GM18517 (cell line): ENCODE measurements at regions not wholly inside any gene's neighbourhood (a gene's known extent, or its start where the extent isn't known, plus 50 kb on each side); places are given as distances from the start of the nearest gene placed in this dataset.

Experiments
- ATAC-seq: cut with Tn5 transposase; IDR thresholded peaks from one replicate; pipeline ENCODE4 v1.9.1; 2021; ENCODE audit warnings: mild to moderate bottlenecking, moderate library complexity; ENCODE audit not compliant: unreplicated experiment

- no peak for ATAC-seq
These were observed 647.8 kb downstream of the INHBA start for GRCh38 chr7:41054960-41055661.

DNA sequence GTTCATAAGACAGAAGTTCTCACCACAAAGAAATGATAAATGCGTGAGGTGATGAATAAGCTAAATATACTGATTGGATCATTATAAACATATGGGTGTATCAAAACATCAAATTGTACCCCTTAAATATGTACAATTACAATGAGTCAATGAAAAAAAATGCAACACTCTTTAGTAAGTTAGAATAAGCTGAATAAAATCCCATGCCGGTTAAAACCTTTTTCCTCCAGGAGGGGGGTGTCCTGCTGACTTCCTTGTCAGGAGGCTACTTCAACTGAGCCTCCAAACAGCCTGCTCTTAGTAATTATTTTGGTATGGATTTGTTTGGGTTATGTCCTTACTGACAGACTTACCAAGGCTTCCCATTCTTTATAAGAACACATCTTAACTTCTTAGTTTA is 649.1 kb downstream of the INHBA start:
- no peak for ATAC-seq

DNA sequence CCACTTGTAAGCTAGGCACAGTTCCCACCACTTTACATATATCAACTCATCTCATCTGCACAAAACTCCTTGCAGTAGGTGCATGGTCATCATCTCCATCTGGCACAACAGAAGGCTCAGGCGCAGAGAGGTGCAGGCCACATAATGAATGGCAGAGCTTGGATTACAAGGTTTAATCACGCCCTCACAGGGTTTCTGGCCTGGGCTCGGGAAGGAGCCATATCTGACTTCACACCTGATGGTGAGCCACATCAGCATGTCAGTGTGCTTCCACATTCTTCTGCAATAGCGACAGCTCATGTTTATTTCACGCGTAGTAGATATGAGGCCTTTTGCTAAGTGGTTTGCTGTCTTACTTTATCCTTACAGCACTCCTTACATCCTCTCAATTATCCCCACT is 650.2 kb downstream of the INHBA start:
- ATAC-seq, result no peak

DNA sequence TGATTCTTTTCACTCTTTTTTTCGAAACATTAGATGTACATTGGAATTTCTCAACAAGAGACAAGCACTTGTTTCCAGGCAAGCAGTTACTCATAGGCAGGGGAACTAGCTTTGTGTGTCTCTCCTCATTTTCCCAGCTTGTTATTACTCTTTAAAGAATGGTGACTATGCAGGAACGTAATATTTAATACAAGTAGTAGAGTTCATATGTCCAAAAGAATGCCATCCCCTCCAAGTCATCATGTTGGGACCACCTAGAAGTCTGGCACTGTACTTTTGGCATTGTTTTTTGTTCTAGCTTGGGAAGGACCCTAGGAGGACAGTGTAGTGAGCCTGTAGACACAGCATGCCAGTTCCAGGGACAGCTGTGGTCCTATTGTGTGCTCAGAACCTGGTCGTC is 650.7 kb downstream of the INHBA start:
- no peak for ATAC-seq

- no peak for ATAC-seq
These were observed 651.4 kb downstream of the INHBA start for GRCh38 chr7:41051535-41051934.

DNA sequence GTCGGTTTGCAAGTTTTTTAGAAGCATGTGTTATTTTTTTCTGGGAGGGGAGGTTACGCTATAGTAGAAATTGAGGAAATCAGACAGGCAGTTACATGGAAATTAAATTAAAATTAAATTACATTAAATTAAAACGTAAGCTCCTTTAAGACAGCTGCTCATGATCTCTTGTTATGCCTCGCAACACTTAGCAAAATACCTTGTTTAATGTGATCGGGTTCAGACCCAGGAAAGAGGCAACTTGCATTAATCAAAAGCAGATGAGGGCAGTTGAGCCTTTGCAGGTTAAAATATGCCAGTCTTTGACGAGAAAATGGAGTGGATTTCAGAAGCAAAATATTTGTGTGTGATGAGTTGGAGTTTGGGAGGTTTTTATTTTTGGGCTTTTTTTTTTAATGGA is 651.8 kb downstream of the INHBA start:
- no peak for ATAC-seq

DNA sequence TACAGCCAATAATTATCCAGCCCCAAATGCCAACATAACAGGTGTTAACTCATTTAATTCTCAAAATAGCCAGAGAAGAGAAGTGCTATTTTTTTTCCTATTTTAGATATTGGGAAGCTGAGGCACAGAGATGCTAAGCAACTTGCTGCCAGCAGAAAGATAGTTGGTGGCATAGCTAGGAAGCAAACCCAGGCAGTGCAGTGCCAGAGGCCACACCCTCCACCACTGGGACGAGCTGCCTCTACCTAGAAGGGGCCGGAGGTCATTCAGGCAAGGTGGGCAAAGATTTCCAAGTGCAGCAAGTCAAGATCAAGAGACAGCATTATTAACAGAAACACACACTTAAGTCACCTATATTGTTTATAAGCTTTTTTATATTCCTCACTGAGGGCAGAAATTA is 654.1 kb downstream of the INHBA start:
- no peak for ATAC-seq

GRCh38 chr7:41047789-41048191 is 655.1 kb downstream of the INHBA start:
- ATAC-seq, result no peak

GRCh38 chr7:41047211-41047610 is 655.7 kb downstream of the INHBA start:
- ATAC-seq, result no peak

- ATAC-seq, result no peak
These were observed 656.1 kb downstream of the INHBA start for GRCh38 chr7:41046776-41047175.

GRCh38 chr7:41046221-41046761 is 656.6 kb downstream of the INHBA start:
- no peak for ATAC-seq

GRCh38 chr7:41045556-41046123 is 657.2 kb downstream of the INHBA start:
- ATAC-seq, result no peak

- ATAC-seq, result no peak
These were observed 662.9 kb downstream of the INHBA start for GRCh38 chr7:41039981-41040380.

GRCh38 chr7:41039386-41039953 is 663.4 kb downstream of the INHBA start:
- ATAC-seq, result no peak

GRCh38 chr7:41038211-41038610 is 664.7 kb downstream of the INHBA start:
- no peak for ATAC-seq

DNA sequence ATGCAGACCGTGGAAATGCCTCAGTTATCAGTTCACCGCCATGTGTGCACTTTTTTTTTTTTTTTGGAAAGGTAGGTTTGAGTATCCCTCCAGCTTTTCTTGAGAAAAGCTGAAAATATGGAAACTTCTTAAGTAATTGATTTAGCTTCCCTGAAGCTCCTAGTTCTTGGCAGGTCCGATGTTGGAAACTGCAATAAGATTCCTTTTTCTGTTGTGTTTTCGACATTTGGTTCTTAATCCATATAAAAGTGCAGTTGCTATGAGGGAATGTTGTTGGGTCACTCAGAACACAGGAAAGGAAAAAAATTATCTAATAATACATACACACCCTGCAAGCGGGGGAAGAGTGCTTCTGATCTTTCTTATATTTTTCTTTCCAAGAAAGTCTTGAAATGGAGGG is 665.2 kb downstream of the INHBA start:
- ATAC-seq, result no peak

DNA sequence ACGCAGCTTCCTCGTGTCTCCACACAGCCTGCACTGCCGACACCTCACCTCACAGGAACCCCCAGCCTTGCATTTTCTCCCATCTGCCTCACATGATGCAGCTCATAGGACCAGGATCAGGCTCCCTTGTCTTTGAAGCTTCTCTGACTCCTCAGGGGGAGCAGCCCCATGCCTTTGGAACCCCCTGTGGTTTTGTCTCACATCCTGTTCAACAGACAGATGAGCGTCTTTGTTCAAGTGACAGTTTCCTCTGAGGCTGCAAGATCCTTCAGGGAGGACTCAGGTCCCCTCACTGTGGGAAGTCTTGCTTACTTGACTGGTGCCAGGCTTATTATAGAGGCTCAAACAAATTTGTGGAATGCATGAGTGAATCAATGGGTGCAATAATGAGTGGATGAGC is 667.1 kb downstream of the INHBA start:
- ATAC-seq, result no peak

GRCh38 chr7:41033500-41033899 is 669.4 kb downstream of the INHBA start:
- ATAC-seq, result no peak

DNA sequence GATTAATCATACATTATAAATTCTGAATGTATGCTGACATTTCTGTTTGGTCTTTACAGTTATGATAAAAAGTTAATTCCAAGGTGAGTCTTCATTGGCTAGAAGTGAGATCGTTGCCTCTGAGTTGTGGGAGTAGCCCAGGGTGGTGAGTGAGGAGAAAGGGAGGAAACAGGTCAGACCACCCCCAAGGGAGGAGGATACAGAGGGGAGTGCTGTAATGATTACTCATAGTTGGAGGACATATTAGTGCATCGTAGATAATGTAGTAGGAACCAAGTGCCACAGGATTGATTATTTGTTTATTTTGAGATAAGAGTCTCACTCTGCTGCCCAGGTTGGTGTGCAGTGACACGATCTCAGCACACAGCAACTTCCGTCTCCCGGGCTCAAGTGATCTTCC is 672.2 kb downstream of the INHBA start:
- no peak for ATAC-seq

DNA sequence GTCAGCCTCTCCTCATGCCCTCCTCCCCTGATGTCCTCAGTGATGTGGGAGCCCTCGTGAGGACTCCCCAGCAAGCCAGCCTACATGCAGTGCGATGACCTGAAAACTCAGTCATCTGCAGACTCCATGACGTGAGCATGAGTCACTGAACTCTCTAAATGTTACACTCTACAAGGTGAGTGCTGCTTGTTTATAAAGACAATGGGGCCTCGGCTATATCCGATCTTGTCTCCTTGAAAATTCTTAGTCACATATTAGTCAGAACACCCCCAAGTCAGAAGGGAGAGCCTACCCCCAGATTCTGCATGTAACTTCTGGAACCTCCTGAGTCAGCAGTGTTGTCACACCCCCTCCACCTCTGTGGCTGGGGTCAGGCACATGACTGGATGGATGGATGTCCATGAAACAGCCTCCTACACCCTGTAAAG is 673.8 kb downstream of the INHBA start:
- no peak for ATAC-seq

GRCh38 chr7:41028580-41028979 is 674.3 kb downstream of the INHBA start:
- ATAC-seq, result no peak

DNA sequence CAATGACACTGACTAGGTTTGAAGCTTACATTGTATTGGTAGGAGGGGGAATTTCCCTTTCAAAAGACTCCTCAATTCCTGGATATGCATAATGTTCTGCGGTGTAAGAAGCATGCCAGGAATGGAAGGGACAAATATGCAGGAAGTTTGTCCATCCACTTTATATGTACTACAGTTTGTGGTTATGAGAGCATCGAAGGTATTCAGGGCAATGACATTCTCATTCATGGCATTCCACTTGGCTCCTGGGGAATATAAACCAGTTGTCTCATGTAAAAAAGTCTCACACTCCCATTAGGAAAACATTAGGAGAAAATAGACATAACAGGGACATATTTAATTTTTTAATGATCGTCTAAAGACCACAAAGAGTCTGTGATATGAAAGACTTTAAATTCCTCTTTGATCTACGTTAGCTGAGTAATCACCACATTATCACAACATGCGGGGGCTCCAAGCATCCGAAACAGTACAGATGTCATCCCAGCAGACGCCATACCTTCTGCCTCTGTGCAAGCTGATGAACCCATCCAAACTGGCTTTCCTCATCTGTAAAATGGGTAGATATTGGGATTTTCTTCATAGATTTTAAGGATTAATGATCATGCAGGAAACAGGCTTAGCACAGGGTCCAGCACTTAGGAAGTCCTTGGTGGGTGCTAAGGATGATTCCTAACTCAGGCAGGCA is 675.3 kb downstream of the INHBA start:
- ATAC-seq, result no peak
